Gastroesophageal sphincter (tissue), 3 donors: ENCODE measurements at regions not wholly inside any gene's neighbourhood (a gene's known extent, or its start where the extent isn't known, plus 50 kb on each side); places are given as distances from the start of the nearest gene placed in this dataset.

Experiments used
- EP300 ChIP-seq: sonication (generic); formaldehyde crosslinking; IDR thresholded peaks from one replicate; pipeline ENCODE4 v1.6.1; 2017; ENCODE audit warnings: antibody characterized with exemption, mild to moderate bottlenecking
- POLR2AphosphoS5 ChIP-seq: sonication (generic); formaldehyde crosslinking; IDR thresholded peaks from one replicate; pipeline ENCODE4 v1.6.1; 2017; ENCODE audit warnings: antibody characterized with exemption
- TF ChIP-seq, protein P1 (sequence below), 4 experiments: fragments of 200-600 bp in 2 of 4; fragments of 450-650 bp in 2 of 4; sonication (generic) in 1 of 4; IDR thresholded peaks; one replicate each; pipeline ENCODE4 v1.5.1; 2017 to 2019; ENCODE audit warnings: antibody characterized with exemption in 4 of 4, mild to moderate bottlenecking in 2 of 4, moderate library complexity in 2 of 4

DNA sequence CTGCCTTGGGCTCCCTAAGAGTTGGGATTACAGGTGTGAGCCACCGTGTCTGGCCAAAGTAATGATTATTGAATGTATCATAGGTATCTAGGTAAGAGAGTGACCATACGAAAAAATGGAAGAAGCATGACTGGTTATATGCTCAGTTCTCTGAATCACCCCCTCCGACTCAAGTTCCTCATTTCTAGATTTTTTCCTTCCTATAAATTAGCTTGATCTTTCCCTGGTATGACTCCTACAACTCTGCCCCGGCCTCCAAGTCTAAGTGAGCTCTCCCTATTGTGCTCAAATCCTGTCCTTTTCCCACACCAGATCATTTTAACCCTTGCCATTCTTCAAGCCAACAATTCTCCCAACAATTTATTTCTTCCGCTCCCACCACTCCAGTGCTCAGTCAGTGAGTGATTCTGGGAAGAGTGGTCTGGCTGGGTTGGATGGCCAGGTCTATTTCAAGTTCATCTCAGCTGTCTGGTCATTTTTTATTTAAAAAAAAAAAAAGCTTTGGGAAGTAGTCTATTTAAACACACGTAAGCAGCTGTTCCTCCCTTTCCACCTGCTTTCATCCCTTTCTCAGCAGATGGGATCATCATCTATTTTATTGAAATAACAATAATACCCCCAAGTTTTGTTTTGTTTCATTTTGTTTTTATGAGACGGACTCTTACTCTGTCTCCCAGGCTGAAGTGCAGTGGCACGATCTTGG lies 120.2 kb upstream of the HS3ST2 start:
- TF ChIP-seq, protein P1, sequence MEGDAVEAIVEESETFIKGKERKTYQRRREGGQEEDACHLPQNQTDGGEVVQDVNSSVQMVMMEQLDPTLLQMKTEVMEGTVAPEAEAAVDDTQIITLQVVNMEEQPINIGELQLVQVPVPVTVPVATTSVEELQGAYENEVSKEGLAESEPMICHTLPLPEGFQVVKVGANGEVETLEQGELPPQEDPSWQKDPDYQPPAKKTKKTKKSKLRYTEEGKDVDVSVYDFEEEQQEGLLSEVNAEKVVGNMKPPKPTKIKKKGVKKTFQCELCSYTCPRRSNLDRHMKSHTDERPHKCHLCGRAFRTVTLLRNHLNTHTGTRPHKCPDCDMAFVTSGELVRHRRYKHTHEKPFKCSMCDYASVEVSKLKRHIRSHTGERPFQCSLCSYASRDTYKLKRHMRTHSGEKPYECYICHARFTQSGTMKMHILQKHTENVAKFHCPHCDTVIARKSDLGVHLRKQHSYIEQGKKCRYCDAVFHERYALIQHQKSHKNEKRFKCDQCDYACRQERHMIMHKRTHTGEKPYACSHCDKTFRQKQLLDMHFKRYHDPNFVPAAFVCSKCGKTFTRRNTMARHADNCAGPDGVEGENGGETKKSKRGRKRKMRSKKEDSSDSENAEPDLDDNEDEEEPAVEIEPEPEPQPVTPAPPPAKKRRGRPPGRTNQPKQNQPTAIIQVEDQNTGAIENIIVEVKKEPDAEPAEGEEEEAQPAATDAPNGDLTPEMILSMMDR (IDR thresholded peaks at IDR 0.05): no peak
- TF ChIP-seq POLR2AphosphoS5: no peak
- TF ChIP-seq EP300: no peak
